Non-pigmented ciliary epithelial cell (primary cell): ENCODE measurements at regions not wholly inside any gene's neighbourhood (a gene's known extent, or its start where the extent isn't known, plus 50 kb on each side); places are given as distances from the start of the nearest gene placed in this dataset.

Source experiments
- DNase-seq: peaks from one replicate; pipeline ENCODE4 v3.0.0-alpha.2; 2010; ENCODE audit warnings: low read depth

DNA sequence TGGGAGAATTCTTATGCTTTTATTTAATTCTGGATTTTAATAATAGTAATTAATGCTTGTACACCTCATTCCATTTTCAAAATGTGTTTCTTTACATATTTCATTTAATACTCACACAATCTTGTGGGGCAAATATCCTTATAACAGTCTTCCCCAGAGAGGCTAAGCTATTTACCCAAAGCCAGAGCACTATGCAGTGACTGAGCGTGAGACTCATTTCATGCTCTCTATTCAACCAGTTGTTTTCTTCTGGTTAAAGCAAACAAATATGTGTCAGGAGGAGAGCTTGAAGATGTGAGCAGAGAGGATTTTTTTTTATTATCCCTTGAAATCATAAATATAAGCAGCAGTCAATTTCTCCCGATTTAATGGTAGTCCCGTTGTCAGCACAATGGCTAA, 548.3 kb upstream of the TBL1XR1 start:
- DNase-seq = no peak

DNA sequence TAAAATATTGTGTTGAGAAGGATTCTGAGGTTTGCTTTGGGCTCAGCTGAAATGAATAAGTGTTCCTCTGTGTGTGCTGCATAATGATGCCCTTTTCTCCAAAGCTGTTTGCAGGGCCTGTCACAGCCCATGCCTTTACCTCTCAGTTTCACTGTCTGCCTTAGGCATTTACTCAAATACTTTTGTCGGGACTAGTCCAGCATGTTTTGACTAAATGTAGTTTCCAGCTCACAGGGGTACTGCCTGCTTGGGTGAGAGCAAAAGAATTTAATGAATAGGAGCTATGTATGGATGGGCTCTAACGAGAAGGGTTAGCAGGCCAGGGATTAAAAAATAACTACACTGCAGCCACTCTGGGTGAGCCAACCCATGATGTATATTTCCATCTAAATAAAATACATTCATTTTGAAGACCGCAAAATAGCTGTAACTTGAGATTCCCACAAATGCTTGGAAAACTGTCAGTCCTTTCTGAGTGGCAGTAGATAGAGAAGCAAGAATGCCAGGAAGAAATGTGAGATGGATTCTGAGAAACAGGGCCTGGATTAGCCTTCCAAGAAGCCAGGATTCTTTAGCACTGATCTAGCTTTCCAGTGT, 549.2 kb upstream of the TBL1XR1 start:
- no peak for DNase-seq

- no peak for DNase-seq
Observed at GRCh38 chr3:177749836-177750235, 552.6 kb upstream of the TBL1XR1 start.

DNA sequence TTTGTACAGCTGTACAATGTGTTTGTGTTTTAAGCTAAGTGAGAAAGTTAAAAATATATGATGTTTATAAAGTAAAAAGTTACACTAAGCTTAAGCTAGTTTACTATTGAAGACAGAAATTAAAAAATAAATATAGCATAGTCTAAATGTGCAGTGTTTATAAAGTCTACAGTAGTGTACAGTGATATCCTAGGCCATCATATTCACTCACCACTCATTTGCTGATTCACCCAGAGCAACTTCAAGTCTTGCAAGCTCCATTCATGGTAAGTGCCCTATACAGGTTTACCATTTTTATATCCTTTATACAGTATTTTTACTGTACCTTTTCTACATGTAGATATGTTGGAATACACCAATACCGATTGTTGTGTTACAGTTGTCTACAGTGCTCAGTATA, 553.2 kb upstream of the TBL1XR1 start:
- no peak for DNase-seq

- DNase-seq = no peak
Observed at GRCh38 chr3:177751770-177752169, 554.5 kb upstream of the TBL1XR1 start.

DNA sequence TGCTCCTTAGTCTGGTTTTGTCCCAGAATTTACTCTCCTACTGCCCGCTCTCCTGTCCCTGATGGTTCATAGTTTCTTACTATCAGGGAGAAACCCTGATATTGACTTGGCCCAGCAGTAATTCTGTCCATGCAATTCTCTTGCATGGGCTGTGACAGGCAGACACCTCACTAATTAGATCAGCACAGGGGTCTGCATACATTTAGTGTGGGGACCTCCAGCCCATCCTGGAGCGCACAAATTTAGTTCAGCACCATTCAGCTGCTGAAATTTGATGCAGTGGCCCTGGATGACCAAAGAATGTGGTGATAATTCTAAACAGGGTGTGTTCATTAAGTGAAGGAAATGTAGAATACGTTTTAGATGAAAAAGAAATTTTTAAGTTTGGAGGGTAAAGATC, 555.5 kb upstream of the TBL1XR1 start:
- DNase-seq = no peak

DNA sequence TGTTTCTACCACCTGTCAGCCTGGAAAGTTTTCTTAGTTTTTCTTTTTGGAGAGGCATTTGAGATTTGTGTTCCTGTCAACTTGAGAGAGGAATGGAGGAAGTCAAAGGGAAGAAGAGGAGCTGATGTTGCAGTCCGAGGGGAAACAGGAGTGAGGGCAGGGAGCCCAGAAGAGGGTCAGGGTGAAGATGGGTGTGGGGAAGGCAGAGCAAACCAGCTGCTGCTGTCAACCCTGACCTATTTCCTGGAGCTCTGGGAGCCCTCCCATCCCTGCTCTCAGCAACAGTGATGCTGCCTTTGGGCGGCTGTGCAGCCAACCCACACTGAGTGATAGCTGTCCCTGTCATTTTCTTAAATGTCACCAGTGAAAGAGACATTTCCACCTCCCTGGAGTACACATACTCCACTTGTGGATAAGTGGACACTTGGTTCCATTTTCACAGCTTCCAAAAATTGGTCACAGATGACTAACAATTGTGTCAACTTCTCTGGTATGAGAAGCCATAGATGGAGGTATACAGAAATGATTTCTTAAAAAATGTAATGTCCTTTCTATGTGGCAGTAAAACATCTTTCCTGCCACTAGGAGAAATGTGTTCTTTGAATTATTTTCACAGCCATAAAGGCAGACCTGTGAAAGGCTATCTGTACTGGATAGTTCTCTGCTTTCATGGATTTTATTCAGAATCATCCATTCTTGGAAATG, 556.3 kb upstream of the TBL1XR1 start:
- no peak for DNase-seq

DNA sequence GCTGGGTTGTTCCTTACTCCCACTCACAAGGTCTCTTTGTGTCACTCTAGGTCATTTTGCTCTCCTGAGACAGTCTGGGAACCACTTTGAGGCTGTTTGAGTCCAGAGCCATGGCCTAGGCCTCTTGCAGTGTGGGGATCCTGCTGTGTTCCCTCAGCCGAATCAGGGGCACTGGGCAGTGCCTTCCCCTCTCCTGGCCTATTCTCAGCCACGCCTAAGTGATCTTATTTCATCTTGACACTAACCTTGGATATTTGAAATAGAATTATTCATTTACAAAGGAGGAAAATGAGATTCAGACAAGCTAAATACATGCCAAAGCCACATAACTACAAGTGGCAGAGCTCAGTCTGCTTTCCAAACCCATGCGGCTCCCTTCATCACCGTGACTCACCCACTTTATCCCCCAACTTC, 557.2 kb upstream of the TBL1XR1 start:
- no peak for DNase-seq

GRCh38 chr3:177758126-177758525, 560.8 kb upstream of the TBL1XR1 start:
- no peak for DNase-seq

- DNase-seq = no peak
Observed at GRCh38 chr3:177760803-177761202, 563.5 kb upstream of the TBL1XR1 start.

- no peak for DNase-seq
Observed at GRCh38 chr3:177764377-177764912, 567.2 kb upstream of the TBL1XR1 start.

DNA sequence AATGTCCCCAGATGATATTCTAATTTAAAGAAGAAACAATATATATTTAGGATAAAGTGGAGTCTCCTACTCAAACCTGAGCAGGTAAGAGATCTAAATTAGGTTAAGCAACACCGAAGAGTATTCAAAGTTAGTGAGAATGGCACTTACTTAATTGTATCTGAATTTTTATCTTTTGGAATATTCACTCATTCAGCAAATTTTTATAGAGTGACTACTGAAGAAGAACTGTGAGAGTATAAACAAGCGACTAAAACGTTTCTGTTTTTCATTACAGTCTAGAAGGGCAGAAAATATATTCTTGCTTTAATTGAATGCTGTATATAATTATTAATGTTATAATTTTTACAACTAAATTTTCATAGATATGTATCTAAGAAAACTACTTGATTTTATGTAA, 567.7 kb upstream of the TBL1XR1 start:
- no peak for DNase-seq

GRCh38 chr3:177770383-177771230, 573.3 kb upstream of the TBL1XR1 start:
- DNase-seq = no peak

- no peak for DNase-seq
Observed at GRCh38 chr3:177771780-177772179, 574.5 kb upstream of the TBL1XR1 start.

- no peak for DNase-seq
Observed at GRCh38 chr3:177772908-177773557, 575.8 kb upstream of the TBL1XR1 start.

- no peak for DNase-seq
Observed at GRCh38 chr3:177773717-177774116, 576.4 kb upstream of the TBL1XR1 start.

- peak; percentile 88 for DNase-seq
Observed at GRCh38 chr3:177776661-177777101, 579.4 kb upstream of the TBL1XR1 start.

DNA sequence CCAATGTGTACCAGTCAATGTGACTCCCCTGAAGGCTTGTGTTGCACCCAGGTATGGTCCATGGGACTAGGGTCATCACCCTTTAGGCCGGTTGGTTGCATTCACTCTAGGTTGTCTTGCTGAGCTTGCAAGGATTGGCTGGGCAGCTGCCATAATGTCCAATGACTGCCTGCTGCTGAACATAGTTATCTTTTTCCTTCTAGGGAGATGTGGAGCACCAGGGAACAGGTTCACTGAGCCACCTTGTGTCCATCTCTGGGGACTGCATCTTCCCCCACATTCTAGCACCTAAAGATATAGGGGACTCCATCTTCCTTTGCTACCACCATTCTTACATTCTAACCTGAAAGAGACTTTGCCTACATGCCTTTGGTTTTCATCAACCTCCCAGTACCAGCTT, 580.4 kb upstream of the TBL1XR1 start:
- DNase-seq = no peak

DNA sequence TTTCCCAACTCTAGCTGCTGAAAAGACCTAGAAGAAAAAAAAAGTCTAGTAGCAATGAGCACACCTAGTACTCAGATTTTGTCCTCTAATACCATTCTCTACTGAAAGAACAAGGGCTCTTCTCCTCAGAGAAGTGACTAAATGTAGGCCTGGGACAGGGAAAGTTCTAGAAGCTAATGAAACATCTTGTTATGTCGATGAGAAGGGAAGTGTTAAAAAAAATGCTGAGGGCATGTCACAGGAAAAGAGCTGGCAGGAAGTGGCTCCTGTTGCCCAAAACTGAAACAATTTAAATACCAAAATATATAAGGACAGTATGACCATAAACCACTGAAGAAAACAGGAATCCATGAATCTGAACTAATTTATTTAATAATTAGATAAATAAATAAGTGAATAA, 581.4 kb upstream of the TBL1XR1 start:
- no peak for DNase-seq

DNA sequence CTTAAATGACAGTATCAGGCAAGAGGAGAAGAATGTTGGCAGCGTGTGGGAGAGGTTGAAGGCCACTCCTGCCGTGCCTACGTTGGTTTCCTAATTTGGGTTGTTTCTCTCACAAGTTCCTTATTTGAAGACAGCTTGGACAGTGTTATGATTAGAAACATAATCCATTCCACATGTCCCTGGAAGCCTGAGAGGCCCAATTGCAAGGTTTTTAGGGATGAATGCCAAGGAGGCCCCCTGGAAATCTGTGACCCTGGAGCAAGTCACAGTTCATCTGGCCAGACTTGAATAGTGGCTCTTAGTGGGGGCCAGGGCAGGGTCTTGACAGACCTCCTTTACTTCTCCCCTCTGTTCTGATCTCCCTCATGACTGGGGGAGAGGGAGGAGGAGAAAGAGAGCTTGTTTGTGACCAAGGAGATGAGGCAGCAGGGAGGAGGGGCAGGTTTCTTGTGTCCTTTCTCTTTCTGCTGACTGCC, 584.4 kb upstream of the TBL1XR1 start:
- no peak for DNase-seq

- DNase-seq = no peak
Observed at GRCh38 chr3:177783338-177783737, 586.1 kb upstream of the TBL1XR1 start.

DNA sequence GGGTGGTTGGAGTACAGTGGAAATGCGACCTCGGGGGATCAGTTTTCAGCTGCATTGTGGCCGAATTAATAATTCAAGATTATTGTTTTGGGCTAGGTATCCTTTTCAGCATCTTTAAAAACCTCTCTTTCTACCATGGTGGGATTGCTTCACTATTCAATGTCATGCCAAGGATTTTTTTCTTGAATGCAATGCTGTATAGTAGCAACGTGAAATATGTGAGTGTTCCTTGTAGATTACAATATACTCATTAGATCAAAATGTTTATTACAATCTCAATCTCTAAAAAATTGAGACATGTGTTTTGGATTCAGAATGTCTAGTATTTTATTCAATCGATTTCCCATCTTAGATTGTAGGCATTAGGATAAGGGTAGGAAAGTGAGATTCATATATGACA, 586.5 kb upstream of the TBL1XR1 start:
- DNase-seq = no peak
